ENCODE measurements at regions not wholly inside any gene's neighbourhood (a gene's known extent, or its start where the extent isn't known, plus 50 kb on each side); places are given as distances from the start of the nearest gene placed in this dataset.
"Not testable (repeated sequence)": the region's sequence is repeated elsewhere in the genome, so short reads cannot be mapped to it uniquely, and the experiment has no call there.

GRCh38 chr6:118718903-118719302, 67.5 kb upstream of the CEP85L start:
- DNase-seq: no peak

GRCh38 chr6:118718297-118718696, 66.9 kb upstream of the CEP85L start:
- no peak for DNase-seq

- DNase-seq: no peak
These were observed 65.7 kb upstream of the CEP85L start for GRCh38 chr6:118717106-118717505.

GRCh38 chr6:118715907-118716306, 64.5 kb upstream of the CEP85L start:
- not testable (repeated sequence) for DNase-seq

- no peak for DNase-seq
These were observed 64.0 kb upstream of the CEP85L start for GRCh38 chr6:118715376-118715775.

GRCh38 chr6:118714756-118715155, 63.4 kb upstream of the CEP85L start:
- no peak for DNase-seq

- DNase-seq: no peak
These were observed 61.6 kb upstream of the CEP85L start for GRCh38 chr6:118712969-118713368.

- no peak for DNase-seq
These were observed 59.2 kb upstream of the CEP85L start for GRCh38 chr6:118710616-118711015.

GRCh38 chr6:118709859-118710350, 58.5 kb upstream of the CEP85L start:
- peak; percentile 57 to 59 for DNase-seq

GRCh38 chr6:118708744-118709143, 57.4 kb upstream of the CEP85L start:
- DNase-seq: no peak

GRCh38 chr6:118708055-118708454, 56.7 kb upstream of the CEP85L start:
- no peak for DNase-seq

GRCh38 chr6:118706702-118707101, 55.3 kb upstream of the CEP85L start:
- no peak for DNase-seq

GRCh38 chr6:118705544-118706491, 54.4 kb upstream of the CEP85L start:
- no peak for DNase-seq

GRCh38 chr6:118704915-118705314, 53.5 kb upstream of the CEP85L start:
- no peak for DNase-seq

GRCh38 chr6:118701260-118701659, 49.9 kb upstream of the CEP85L start:
- not testable (repeated sequence) for DNase-seq

All from stimulated activated CD4-positive, alpha-beta T cell treated with anti-CD3 and anti-CD28 coated beads, Interleukin-2, amount 100 ng/mL, for 48 hours (primary cell).